ENCODE measurements at regions not wholly inside any gene's neighbourhood (a gene's known extent, or its start where the extent isn't known, plus 50 kb on each side); places are given as distances from the start of the nearest gene placed in this dataset.

GRCh38 chr3:160157321-160157720 lies 67.9 kb upstream of the C3orf80 start:
- intact Hi-C loops (cut with DNase I): no loop called here
- no peak for DNase-seq (ENCODE audit: low spot score)
- no peak for ATAC-seq

- ATAC-seq (no peak), DNase-seq (ENCODE audit: low spot score) (no peak)
- intact Hi-C loops (cut with DNase I): no loop called here
Observed at GRCh38 chr3:160159341-160159740, 65.9 kb upstream of the C3orf80 start.

- no peak for DNase-seq (ENCODE audit: low spot score)
- no peak for ATAC-seq
- intact Hi-C loops (cut with DNase I): no loop called here
Observed at GRCh38 chr3:160159806-160160205, 65.4 kb upstream of the C3orf80 start.

- DNase-seq (ENCODE audit: low spot score) (no peak), ATAC-seq (no peak)
- intact Hi-C loops (cut with DNase I): no loop called here
Observed at GRCh38 chr3:160161921-160162320, 63.3 kb upstream of the C3orf80 start.

GRCh38 chr3:160162440-160162839 lies 62.8 kb upstream of the C3orf80 start:
- ATAC-seq: no peak
- intact Hi-C loops (cut with DNase I): no loop called here

GRCh38 chr3:160163229-160163878 lies 61.9 kb upstream of the C3orf80 start:
- DNase-seq (ENCODE audit: low spot score): no peak
- no peak for ATAC-seq
- intact Hi-C loops (cut with DNase I): no loop called here

More at GRCh38 chr3:160162440-160162839, 62.8 kb upstream of the C3orf80 start:
- DNase-seq (ENCODE audit: low spot score): no peak

- ATAC-seq (no peak), DNase-seq (ENCODE audit: low spot score) (no peak)
- intact Hi-C loops (cut with DNase I): no loop called here
Observed at GRCh38 chr3:160168246-160168645, 57.0 kb upstream of the C3orf80 start.

- intact Hi-C loops (cut with DNase I): no loop called here
- no peak for DNase-seq (ENCODE audit: low spot score)
- no peak for ATAC-seq
Observed at GRCh38 chr3:160169139-160169976, 55.9 kb upstream of the C3orf80 start.

- intact Hi-C loops (cut with DNase I): no loop called here
- no peak for ATAC-seq
- no peak for DNase-seq (ENCODE audit: low spot score)
Observed at GRCh38 chr3:160170409-160171370, 54.5 kb upstream of the C3orf80 start.

- intact Hi-C loops (cut with DNase I): no loop called here
- no peak for DNase-seq (ENCODE audit: low spot score)
- ATAC-seq: no peak
Observed at GRCh38 chr3:160171813-160172212, 53.4 kb upstream of the C3orf80 start.

- ATAC-seq (no peak), DNase-seq (ENCODE audit: low spot score) (no peak)
- intact Hi-C loops (cut with DNase I): loop anchor here (5.0 kb wide), 1 partner anchor 337 kb away; the partner anchor contains the start of gene SCHIP1
Observed at GRCh38 chr3:160174621-160175020, 50.6 kb upstream of the C3orf80 start.

Data from sciatic nerve (tissue), 2 donors.